Caco-2 (cell line): ENCODE measurements at regions not wholly inside any gene's neighbourhood (a gene's known extent, or its start where the extent isn't known, plus 50 kb on each side); places are given as distances from the start of the nearest gene placed in this dataset.

Source experiments
- BruUV-seq: library from RNA; stranded (reverse); fragments of 400-500 nt; replicated peaks from 2 replicates; lab custom pipeline; 2021; lab: Mats Ljungman, UMichigan
- CTCF ChIA-PET: fragments of 300-600 bp; sonication (Branson Sonifier 250); formaldehyde crosslinking; loops from one replicate; lab custom pipeline; 2022; ENCODE audit warnings: antibody characterized with exemption; lab: Charles Lee
- POLR2A ChIA-PET: fragments of 300-600 bp; sonication (Branson Sonifier 250); formaldehyde crosslinking; loops from one replicate; lab custom pipeline; 2022; ENCODE audit warnings: antibody characterized with exemption; lab: Charles Lee
- DNase-seq, 2 experiments: peaks; one replicate each; pipeline versions ENCODE4 v3.0.0 to v3.0.0-alpha.2; 2020 to 2022
- H3K27me3 ChIP-seq: replicated peaks from 2 replicates; pipeline ENCODE4 v1.6.0; 2011; ENCODE audit warnings: low read length; ENCODE audit not compliant: control insufficient read depth, insufficient read depth
- H3K36me3 ChIP-seq: 2 replicates; pipeline ENCODE4 v1.5.1; 2011; ENCODE audit warnings: low read length; ENCODE audit not compliant: control insufficient read depth, insufficient read depth
- H3K4me1 ChIP-seq: fragments of 250-450 bp; sonication (Bioruptor Pico); 2 replicates; pipeline ENCODE4 v1.5.1; 2020; ENCODE audit warnings: mild to moderate bottlenecking
- H3K4me3 ChIP-seq: 2 replicates; pipeline ENCODE4 v1.5.1; 2011; ENCODE audit warnings: low read depth, mild to moderate bottlenecking, control low read depth, low read length
- H3K9me3 ChIP-seq: fragments of 250-450 bp; sonication (Bioruptor Pico); 2 replicates; pipeline ENCODE4 v1.5.1; 2020; ENCODE audit warnings: mild to moderate bottlenecking, moderate library complexity
- H3K27ac Mint-ChIP-seq: one replicate; pipeline ENCODE4 v1.8.0; 2022; ENCODE audit warnings: mixed read lengths; ENCODE audit not compliant: unreplicated experiment
- H3K27me3 Mint-ChIP-seq: one replicate; pipeline ENCODE4 v1.8.0; 2022; ENCODE audit warnings: mixed read lengths; ENCODE audit not compliant: insufficient read depth, unreplicated experiment
- H3K36me3 Mint-ChIP-seq: one replicate; pipeline ENCODE4 v1.8.0; 2022; ENCODE audit warnings: mild to moderate bottlenecking, mixed read lengths; ENCODE audit not compliant: insufficient read depth, unreplicated experiment
- H3K4me1 Mint-ChIP-seq: one replicate; pipeline ENCODE4 v1.8.0; 2022; ENCODE audit warnings: low read depth, mixed read lengths; ENCODE audit not compliant: unreplicated experiment
- H3K4me3 Mint-ChIP-seq: one replicate; pipeline ENCODE4 v1.8.0; 2022; ENCODE audit warnings: mild to moderate bottlenecking, moderate library complexity, mixed read lengths; ENCODE audit not compliant: unreplicated experiment
- H3K9me3 Mint-ChIP-seq: one replicate; pipeline ENCODE4 v1.8.0; 2022; ENCODE audit warnings: mixed read lengths; ENCODE audit not compliant: unreplicated experiment
- intact Hi-C: fragments of 100-400 bp; cut with micrococcal nuclease; formaldehyde crosslinking; loops from one replicate; pipeline ENCODE4 v1.10.0; 2022; ENCODE audit not compliant: unreplicated experiment
- TF ChIP-seq, protein P1 (sequence below), 2 experiments: fragments of 200-600 bp in 1 of 2; IDR thresholded peaks; 1 replicate in 1 of 2; 2 replicates in 1 of 2; pipeline versions ENCODE4 v1.5.1 to v1.8.0; 2011 to 2022; ENCODE audit warnings: antibody characterized with exemption in 1 of 2, control low read depth in 1 of 2, inconsistent platforms in 1 of 2, low read depth in 1 of 2, low read length in 1 of 2, mild to moderate bottlenecking in 1 of 2, moderate library complexity in 1 of 2; ENCODE audit not compliant: insufficient read depth in 1 of 2, severe bottlenecking in 1 of 2, unreplicated experiment in 1 of 2

DNA sequence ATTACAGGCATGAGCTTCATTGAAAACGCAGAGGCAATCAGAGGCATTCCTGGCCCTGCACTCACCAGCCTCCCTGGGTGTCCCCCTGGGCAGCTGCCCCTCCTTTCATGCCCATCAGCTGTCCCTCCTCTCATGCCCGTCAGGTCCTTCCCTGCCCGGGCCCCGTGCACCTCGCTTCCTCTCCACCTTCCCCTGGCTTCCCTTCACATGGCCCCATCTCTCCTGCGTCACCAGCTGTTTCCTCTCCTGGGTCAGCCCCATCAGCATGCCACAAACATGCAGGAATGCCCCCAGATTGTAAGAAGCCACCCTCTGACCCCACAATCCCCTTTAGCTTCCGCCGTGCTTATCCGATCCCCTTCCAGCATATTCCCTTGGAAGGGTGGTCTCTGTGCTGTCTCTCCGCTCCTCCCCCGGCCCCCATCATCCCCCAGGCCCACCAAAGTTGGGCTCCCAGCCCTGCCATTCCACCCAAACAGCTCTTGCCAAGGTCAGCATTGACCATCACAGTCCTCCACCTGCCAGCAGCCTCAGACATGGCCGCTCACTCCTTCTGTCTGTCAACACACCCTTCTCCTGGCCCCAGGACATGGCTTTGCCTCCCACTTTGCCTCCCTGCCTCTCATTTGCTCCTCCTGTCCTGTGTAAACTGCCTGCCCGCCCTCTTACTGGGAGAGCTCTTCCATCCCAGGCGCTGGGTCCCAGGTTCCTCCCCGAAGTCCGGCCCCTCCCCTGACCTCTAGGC, 98.6 kb upstream of the IER5L start:
- POLR2A ChIA-PET = no interaction called here
- no peaks in the 10 kb centered on the region for H3K9me3 Mint-ChIP-seq

GRCh38 chr9:129275626-129276247, 97.7 kb upstream of the IER5L start:
- Histone ChIP-seq H3K4me1 (peaks cover 26% of the 10 kb centered on the region), H3K36me3 (no peaks in the 10 kb centered on the region), H3K9me3 (no peaks in the 10 kb centered on the region), H3K4me3 (no peak overlapping the region), H3K27me3 (no peaks in the 10 kb centered on the region)
- CTCF ChIA-PET = no interaction called here
- Mint-ChIP-seq H3K36me3 (no peaks in the 10 kb centered on the region), H3K9me3 (no peaks in the 10 kb centered on the region), H3K27ac (no peak overlapping the region), H3K27me3 (no peaks in the 10 kb centered on the region), H3K4me3 (no peak overlapping the region), H3K4me1 (peaks cover 26% of the 10 kb centered on the region)
- intact Hi-C loops = no loop called here
- no TSS peak for BruUV-seq
- TF ChIP-seq, protein P1, sequence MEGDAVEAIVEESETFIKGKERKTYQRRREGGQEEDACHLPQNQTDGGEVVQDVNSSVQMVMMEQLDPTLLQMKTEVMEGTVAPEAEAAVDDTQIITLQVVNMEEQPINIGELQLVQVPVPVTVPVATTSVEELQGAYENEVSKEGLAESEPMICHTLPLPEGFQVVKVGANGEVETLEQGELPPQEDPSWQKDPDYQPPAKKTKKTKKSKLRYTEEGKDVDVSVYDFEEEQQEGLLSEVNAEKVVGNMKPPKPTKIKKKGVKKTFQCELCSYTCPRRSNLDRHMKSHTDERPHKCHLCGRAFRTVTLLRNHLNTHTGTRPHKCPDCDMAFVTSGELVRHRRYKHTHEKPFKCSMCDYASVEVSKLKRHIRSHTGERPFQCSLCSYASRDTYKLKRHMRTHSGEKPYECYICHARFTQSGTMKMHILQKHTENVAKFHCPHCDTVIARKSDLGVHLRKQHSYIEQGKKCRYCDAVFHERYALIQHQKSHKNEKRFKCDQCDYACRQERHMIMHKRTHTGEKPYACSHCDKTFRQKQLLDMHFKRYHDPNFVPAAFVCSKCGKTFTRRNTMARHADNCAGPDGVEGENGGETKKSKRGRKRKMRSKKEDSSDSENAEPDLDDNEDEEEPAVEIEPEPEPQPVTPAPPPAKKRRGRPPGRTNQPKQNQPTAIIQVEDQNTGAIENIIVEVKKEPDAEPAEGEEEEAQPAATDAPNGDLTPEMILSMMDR (IDR thresholded peaks at IDR 0.05; ENCODE audit: insufficient read depth in 1 of 2, low read depth in 1 of 2, low read length in 1 of 2, severe bottlenecking in 1 of 2, unreplicated experiment in 1 of 2) = no peak
- POLR2A ChIA-PET = no interaction called here
- peak; percentile 57 to 79 for DNase-seq

More for the DNA sequence above, 98.6 kb upstream of the IER5L start:
- TF ChIP-seq, protein P1 (IDR thresholded peaks at IDR 0.05; ENCODE audit: insufficient read depth in 1 of 2, low read depth in 1 of 2, low read length in 1 of 2, severe bottlenecking in 1 of 2, unreplicated experiment in 1 of 2) = no peak
- no peak overlapping the region for H3K4me3 ChIP-seq
- H3K27me3 ChIP-seq = no peaks in the 10 kb centered on the region
- CTCF ChIA-PET = no interaction called here
- peak overlapping the region; percentile 38 for H3K27ac Mint-ChIP-seq
- no peaks in the 10 kb centered on the region for H3K27me3 Mint-ChIP-seq
- H3K4me3 Mint-ChIP-seq = peak overlapping the region; percentile 13
- intact Hi-C loops = no loop called here
- no peaks in the 10 kb centered on the region for H3K36me3 ChIP-seq
- no TSS peak for BruUV-seq
- peaks cover 26% of the 10 kb centered on the region for H3K4me1 Mint-ChIP-seq
- peaks cover 26% of the 10 kb centered on the region for H3K4me1 ChIP-seq
- no peaks in the 10 kb centered on the region for H3K9me3 ChIP-seq
- H3K36me3 Mint-ChIP-seq = no peaks in the 10 kb centered on the region
- DNase-seq = peak; percentile 32 to 69

DNA sequence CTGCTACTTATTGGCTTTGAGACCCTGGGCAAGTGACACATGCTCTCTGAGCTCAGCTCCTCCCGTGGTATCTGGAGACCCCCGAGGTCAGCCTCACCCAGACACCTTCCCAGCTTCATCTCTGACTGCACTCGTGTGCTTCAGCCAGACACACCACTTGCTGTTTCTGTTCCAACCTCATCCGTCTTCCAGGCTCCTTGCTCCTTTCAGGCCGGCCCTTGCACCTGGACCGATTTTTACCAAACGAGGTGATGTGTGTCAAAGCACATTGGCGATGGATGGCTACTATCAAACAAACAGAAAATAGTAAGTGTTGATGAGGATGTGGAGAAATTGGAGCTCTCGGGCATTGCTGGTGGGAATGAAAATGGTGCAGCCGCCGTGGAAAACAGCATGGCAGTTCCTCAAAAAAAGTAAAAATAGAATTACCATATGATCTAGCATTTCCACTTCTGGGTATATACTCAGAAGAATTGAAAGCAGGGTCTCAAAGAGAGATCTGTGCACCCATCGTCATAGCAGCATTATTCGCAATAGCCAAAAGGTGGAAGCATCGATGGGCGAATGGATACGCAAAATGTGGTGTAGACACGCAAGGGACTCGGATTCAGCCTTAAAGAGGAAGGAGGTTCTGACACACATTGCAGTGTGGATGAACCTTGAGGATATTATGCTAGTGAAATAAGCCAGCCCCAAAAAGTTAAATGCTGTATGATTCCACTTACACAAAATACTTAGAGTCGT, 96.1 kb upstream of the IER5L start:
- no peaks in the 10 kb centered on the region for H3K27me3 Mint-ChIP-seq
- peak in 1 of 2 experiments; percentile 9 for DNase-seq
- no peaks in the 10 kb centered on the region for H3K36me3 ChIP-seq
- H3K4me1 Mint-ChIP-seq = peaks cover 26% of the 10 kb centered on the region
- H3K9me3 Mint-ChIP-seq = no peaks in the 10 kb centered on the region
- intact Hi-C loops = no loop called here
- ChIA-PET POLR2A (interaction anchor here (0.6 kb wide), 1 partner anchor 12 kb away, joined by 4 read pairs; no protein-coding TSS in a partner anchor), CTCF (no interaction called here)
- no peaks in the 10 kb centered on the region for H3K9me3 ChIP-seq
- TF ChIP-seq, protein P1 (IDR thresholded peaks at IDR 0.05; ENCODE audit: insufficient read depth in 1 of 2, low read depth in 1 of 2, low read length in 1 of 2, severe bottlenecking in 1 of 2, unreplicated experiment in 1 of 2) = no peak
- BruUV-seq = no TSS peak
- H3K36me3 Mint-ChIP-seq = no peaks in the 10 kb centered on the region
- H3K4me3 ChIP-seq = no peak overlapping the region
- H3K4me1 ChIP-seq = peaks cover 26% of the 10 kb centered on the region
- H3K27ac Mint-ChIP-seq = no peak overlapping the region
- no peak overlapping the region for H3K4me3 Mint-ChIP-seq
- no peaks in the 10 kb centered on the region for H3K27me3 ChIP-seq
